GM06990 (cell line): ENCODE measurements at regions not wholly inside any gene's neighbourhood (a gene's known extent, or its start where the extent isn't known, plus 50 kb on each side); places are given as distances from the start of the nearest gene placed in this dataset.

Experiments used
- DNase-seq: peaks from one replicate; pipeline ENCODE4 v3.0.0-alpha.2; 2011; ENCODE audit not compliant: insufficient read length; ENCODE audit errors: extremely low read depth
- H3K27me3 ChIP-seq: replicated peaks from 2 replicates; pipeline ENCODE4 v1.6.0; 2011; ENCODE audit warnings: low read length; ENCODE audit not compliant: control insufficient read depth, insufficient read depth
- H3K36me3 ChIP-seq: 2 replicates; pipeline ENCODE4 v1.5.1; 2011; ENCODE audit warnings: low read length; ENCODE audit not compliant: control insufficient read depth, insufficient read depth
- H3K4me3 ChIP-seq: replicated peaks from 2 replicates; pipeline ENCODE4 v1.5.1; 2011; ENCODE audit warnings: low read depth, mild to moderate bottlenecking, control low read depth, low read length
- CTCF ChIP-seq: IDR thresholded peaks from 2 replicates; pipeline ENCODE4 v1.5.1; 2011; ENCODE audit warnings: low read length, control low read depth, mild to moderate bottlenecking, inconsistent platforms; ENCODE audit not compliant: insufficient read depth, poor library complexity, severe bottlenecking

GRCh38 chr9:28841775-28842174 lies 1268.5 kb upstream of the C9orf72 start:
- no peaks in the 10 kb centered on the region for H3K27me3 ChIP-seq
- TF ChIP-seq CTCF = no peak
- no peaks in the 10 kb centered on the region for H3K36me3 ChIP-seq
- DNase-seq = no peak
- no peak overlapping the region for H3K4me3 ChIP-seq

GRCh38 chr9:28847331-28847730 lies 1274.0 kb upstream of the C9orf72 start:
- DNase-seq = no peak
- no peaks in the 10 kb centered on the region for H3K36me3 ChIP-seq
- H3K27me3 ChIP-seq = no peaks in the 10 kb centered on the region
- no peak for TF ChIP-seq CTCF
- H3K4me3 ChIP-seq = no peak overlapping the region

- Histone ChIP-seq H3K36me3 (no peaks in the 10 kb centered on the region), H3K27me3 (no peaks in the 10 kb centered on the region), H3K4me3 (no peak overlapping the region)
- TF ChIP-seq CTCF = no peak
- DNase-seq = no peak
These were observed 1275.4 kb upstream of the C9orf72 start for GRCh38 chr9:28848671-28849070.

GRCh38 chr9:28853477-28853876 lies 1280.2 kb upstream of the C9orf72 start:
- no peak for DNase-seq
- Histone ChIP-seq H3K36me3 (no peaks in the 10 kb centered on the region), H3K27me3 (no peaks in the 10 kb centered on the region), H3K4me3 (no peak overlapping the region)
- TF ChIP-seq CTCF = no peak

GRCh38 chr9:28866951-28867350 lies 1293.7 kb upstream of the C9orf72 start:
- Histone ChIP-seq H3K4me3 (no peak overlapping the region), H3K36me3 (no peaks in the 10 kb centered on the region), H3K27me3 (no peaks in the 10 kb centered on the region)
- no peak for DNase-seq
- TF ChIP-seq CTCF = no peak

GRCh38 chr9:28868228-28868990 lies 1295.1 kb upstream of the C9orf72 start:
- no peak for TF ChIP-seq CTCF
- DNase-seq = no peak
- no peak overlapping the region for H3K4me3 ChIP-seq
- H3K27me3 ChIP-seq = no peaks in the 10 kb centered on the region
- H3K36me3 ChIP-seq = no peaks in the 10 kb centered on the region
